ENCODE measurements at regions not wholly inside any gene's neighbourhood (a gene's known extent, or its start where the extent isn't known, plus 50 kb on each side); places are given as distances from the start of the nearest gene placed in this dataset.

GRCh38 chr11:41866525-41866924 is 407.1 kb upstream of the LRRC4C start:
- DNase-seq (ENCODE audit: low spot score) = no peak

- DNase-seq (ENCODE audit: low spot score) = no peak
Observed at GRCh38 chr11:41868606-41869005, 409.2 kb upstream of the LRRC4C start.

- no peak for DNase-seq (ENCODE audit: low spot score)
Observed at GRCh38 chr11:41872426-41872825, 413.0 kb upstream of the LRRC4C start.

GRCh38 chr11:41872870-41873269 is 413.4 kb upstream of the LRRC4C start:
- no peak for DNase-seq (ENCODE audit: low spot score)

- no peak for DNase-seq (ENCODE audit: low spot score)
Observed at GRCh38 chr11:41878095-41878494, 418.6 kb upstream of the LRRC4C start.

GRCh38 chr11:41879214-41879613 is 419.8 kb upstream of the LRRC4C start:
- DNase-seq (ENCODE audit: low spot score) = no peak

GRCh38 chr11:41895081-41895480 is 435.6 kb upstream of the LRRC4C start:
- no peak for DNase-seq (ENCODE audit: low spot score)

- no peak for DNase-seq (ENCODE audit: low spot score)
Observed at GRCh38 chr11:41897991-41898390, 438.5 kb upstream of the LRRC4C start.

- DNase-seq (ENCODE audit: low spot score) = no peak
Observed at GRCh38 chr11:41917900-41918299, 458.4 kb upstream of the LRRC4C start.

GRCh38 chr11:41920374-41920773 is 460.9 kb upstream of the LRRC4C start:
- no peak for DNase-seq (ENCODE audit: low spot score)

GRCh38 chr11:41921746-41922390 is 462.4 kb upstream of the LRRC4C start:
- no peak for DNase-seq (ENCODE audit: low spot score)

GRCh38 chr11:41926339-41926738 is 466.9 kb upstream of the LRRC4C start:
- DNase-seq (ENCODE audit: low spot score) = no peak

GRCh38 chr11:41935241-41935640 is 475.8 kb upstream of the LRRC4C start:
- DNase-seq (ENCODE audit: low spot score) = no peak

GRCh38 chr11:41935795-41936194 is 476.3 kb upstream of the LRRC4C start:
- no peak for DNase-seq (ENCODE audit: low spot score)

- DNase-seq (ENCODE audit: low spot score) = no peak
Observed at GRCh38 chr11:41943656-41944055, 484.2 kb upstream of the LRRC4C start.

- no peak for DNase-seq (ENCODE audit: low spot score)
Observed at GRCh38 chr11:41947392-41947791, 487.9 kb upstream of the LRRC4C start.

- DNase-seq (ENCODE audit: low spot score) = no peak
Observed at GRCh38 chr11:41950470-41951143, 491.2 kb upstream of the LRRC4C start.

GRCh38 chr11:41954034-41954433 is 494.6 kb upstream of the LRRC4C start:
- no peak for DNase-seq (ENCODE audit: low spot score)

- DNase-seq (ENCODE audit: low spot score) = no peak
Observed at GRCh38 chr11:41955066-41955465, 495.6 kb upstream of the LRRC4C start.

- DNase-seq (ENCODE audit: low spot score) = no peak
Observed at GRCh38 chr11:41955635-41956400, 496.4 kb upstream of the LRRC4C start.

GRCh38 chr11:41963406-41963805 is 504.0 kb upstream of the LRRC4C start:
- no peak for DNase-seq (ENCODE audit: low spot score)

- DNase-seq (ENCODE audit: low spot score) = no peak
Observed at GRCh38 chr11:41970681-41971080, 511.2 kb upstream of the LRRC4C start.

- DNase-seq (ENCODE audit: low spot score) = no peak
Observed at GRCh38 chr11:41971592-41971991, 512.1 kb upstream of the LRRC4C start.
